ENCODE measurements at regions not wholly inside any gene's neighbourhood (a gene's known extent, or its start where the extent isn't known, plus 50 kb on each side); places are given as distances from the start of the nearest gene placed in this dataset.

DNA sequence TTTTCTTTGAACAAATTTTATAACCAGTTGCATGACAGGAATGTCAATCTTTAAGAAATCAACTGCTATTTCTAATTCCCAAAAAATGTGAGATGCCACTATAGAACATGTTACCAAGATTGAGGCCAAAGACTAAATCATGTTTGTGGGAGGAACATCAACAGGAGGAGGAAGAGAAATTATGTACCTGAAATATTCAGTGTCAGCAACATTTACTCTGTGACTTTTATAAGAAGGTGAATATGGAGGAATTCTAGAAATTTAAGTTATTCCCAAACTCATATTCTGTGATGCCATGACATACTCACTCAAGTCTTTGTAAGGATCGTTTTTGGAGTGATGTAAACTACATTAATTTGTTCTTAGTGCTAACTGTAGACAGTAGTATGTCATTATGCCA lies 408.4 kb downstream of the SH2D4B start:
- Histone ChIP-seq H3K27me3 (no peaks in the 10 kb centered on the region), H3K4me1 (peaks cover 0 to 5% (median 0%) of the 10 kb centered on the region in 4 donors), H3K27ac (replicated peaks in 1 of 4) (no peak overlapping the region), H3K9me3 (no peaks in the 10 kb centered on the region), H3K4me3 (no peak overlapping the region), H3K36me3 (no peaks in the 10 kb centered on the region)
- DNase-seq (ENCODE audit: extremely low spot score) = no peak
- intact Hi-C loops (cut with DNase I) = no loop called here
- TF ChIP-seq EP300 (IDR thresholded peaks at IDR 0.05) (no peak), CTCF (IDR thresholded peaks at IDR 0.05) (no peak), POLR2AphosphoS5 (IDR thresholded peaks at IDR 0.05) (no peak), POLR2A (IDR thresholded peaks at IDR 0.05; ENCODE audit: low read depth) (no peak)
- WGBS = 64% methylated on average over 1 of the region's 1 CpG

DNA sequence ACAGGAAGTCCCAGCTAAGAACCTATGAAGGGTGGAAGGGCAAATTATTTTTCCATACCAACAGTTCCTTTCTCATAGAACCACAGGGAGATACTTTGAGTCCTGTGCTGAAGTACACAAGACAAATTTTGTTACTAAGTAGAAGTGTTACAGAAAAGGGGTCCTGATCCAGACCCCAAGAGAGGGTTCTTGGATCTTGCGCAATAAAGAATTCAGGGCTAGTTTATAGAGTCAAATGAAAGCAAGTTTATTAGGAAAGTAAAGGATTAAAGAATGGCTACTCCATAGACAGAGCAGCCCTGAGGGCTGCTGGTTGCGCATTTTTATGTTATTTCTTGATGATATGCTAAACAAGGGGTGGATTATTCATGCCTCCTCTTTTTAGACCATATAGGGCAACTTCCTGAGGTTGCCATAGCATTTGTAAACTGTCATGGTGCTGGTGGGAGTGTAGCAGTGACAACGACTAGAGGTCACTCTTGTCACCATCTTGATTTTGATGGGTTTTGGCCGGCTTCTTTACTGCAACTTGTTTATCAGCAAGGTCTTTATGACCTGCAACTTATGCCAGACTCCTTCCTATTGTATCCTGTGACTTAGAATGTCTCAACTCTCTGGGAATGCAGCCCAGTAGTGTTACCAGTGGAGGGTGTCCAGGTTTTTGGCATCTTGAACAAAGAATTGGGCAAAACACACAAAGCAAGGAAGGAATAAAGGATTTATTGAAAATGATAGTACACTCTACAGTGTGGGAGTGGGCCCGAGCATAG lies 409.4 kb downstream of the SH2D4B start:
- TF ChIP-seq CTCF (IDR thresholded peaks at IDR 0.05) = no peak
- TF ChIP-seq POLR2AphosphoS5 (IDR thresholded peaks at IDR 0.05) = no peak
- TF ChIP-seq EP300 (IDR thresholded peaks at IDR 0.05) = no peak
- no peak for TF ChIP-seq POLR2A (IDR thresholded peaks at IDR 0.05; ENCODE audit: low read depth)
- intact Hi-C loops (cut with DNase I) = no loop called here
- no peaks in the 10 kb centered on the region for H3K36me3 ChIP-seq
- no peaks in the 10 kb centered on the region for H3K27me3 ChIP-seq
- no peak overlapping the region for H3K27ac ChIP-seq (replicated peaks in 1 of 4)
- no peak overlapping the region for H3K4me3 ChIP-seq
- DNase-seq (ENCODE audit: extremely low spot score) = no peak
- H3K9me3 ChIP-seq = no peaks in the 10 kb centered on the region
- WGBS = 83% methylated on average over 5 of the region's 5 CpGs
- peaks cover 0 to 5% (median 0%) of the 10 kb centered on the region in 4 donors for H3K4me1 ChIP-seq

DNA sequence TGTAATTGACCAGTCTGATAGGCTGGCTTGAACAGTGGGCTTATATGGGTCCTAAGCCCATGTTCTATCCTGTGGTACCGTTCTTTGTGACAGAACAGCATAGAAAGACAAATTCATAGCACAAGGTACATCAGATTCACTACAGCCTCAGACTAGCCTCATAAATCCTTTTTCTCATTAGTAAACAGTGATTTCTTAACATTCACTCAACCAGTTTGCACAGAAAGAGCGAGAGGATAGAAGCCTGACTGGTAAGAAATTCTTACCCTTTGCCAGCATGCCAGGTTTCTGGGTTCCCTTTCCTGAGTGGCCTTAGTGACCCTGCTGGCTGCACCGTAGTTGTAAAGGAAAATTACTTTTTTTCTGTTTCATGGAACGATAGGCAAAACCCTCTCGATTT lies 412.1 kb downstream of the SH2D4B start:
- DNase-seq (ENCODE audit: extremely low spot score) = no peak
- Histone ChIP-seq H3K4me3 (no peak overlapping the region), H3K36me3 (no peaks in the 10 kb centered on the region), H3K27me3 (no peaks in the 10 kb centered on the region), H3K27ac (replicated peaks in 1 of 4) (no peak overlapping the region), H3K4me1 (peaks cover 0 to 5% (median 0%) of the 10 kb centered on the region in 4 donors), H3K9me3 (no peaks in the 10 kb centered on the region)
- TF ChIP-seq POLR2A (IDR thresholded peaks at IDR 0.05; ENCODE audit: low read depth) (no peak), CTCF (IDR thresholded peaks at IDR 0.05) (no peak), POLR2AphosphoS5 (IDR thresholded peaks at IDR 0.05) (no peak), EP300 (IDR thresholded peaks at IDR 0.05) (no peak)
- intact Hi-C loops (cut with DNase I) = no loop called here
- WGBS = 83% methylated on average over 5 of the region's 5 CpGs

GRCh38 chr10:80952436-80952835 lies 414.7 kb downstream of the SH2D4B start:
- intact Hi-C loops (cut with DNase I) = no loop called here
- no peaks in the 10 kb centered on the region for H3K9me3 ChIP-seq
- no peak for DNase-seq (ENCODE audit: extremely low spot score)
- no peaks in the 10 kb centered on the region for H3K36me3 ChIP-seq
- no peak overlapping the region for H3K27ac ChIP-seq (replicated peaks in 1 of 4)
- no peak overlapping the region for H3K4me3 ChIP-seq
- 89% methylated on average over 7 of the region's 7 CpGs for WGBS
- H3K27me3 ChIP-seq = no peaks in the 10 kb centered on the region
- TF ChIP-seq POLR2AphosphoS5 (IDR thresholded peaks at IDR 0.05) = no peak
- no peak for TF ChIP-seq CTCF (IDR thresholded peaks at IDR 0.05)
- no peak for TF ChIP-seq POLR2A (IDR thresholded peaks at IDR 0.05; ENCODE audit: low read depth)
- no peak for TF ChIP-seq EP300 (IDR thresholded peaks at IDR 0.05)
- no peaks in the 10 kb centered on the region for H3K4me1 ChIP-seq

- Histone ChIP-seq H3K36me3 (no peaks in the 10 kb centered on the region), H3K9me3 (no peaks in the 10 kb centered on the region), H3K27me3 (no peaks in the 10 kb centered on the region), H3K4me3 (no peak overlapping the region), H3K4me1 (no peaks in the 10 kb centered on the region), H3K27ac (replicated peaks in 1 of 4) (no peak overlapping the region)
- WGBS = 77% methylated on average over 4 of the region's 4 CpGs
- no peak for TF ChIP-seq EP300 (IDR thresholded peaks at IDR 0.05)
- TF ChIP-seq CTCF (IDR thresholded peaks at IDR 0.05) = no peak
- no peak for TF ChIP-seq POLR2A (IDR thresholded peaks at IDR 0.05; ENCODE audit: low read depth)
- TF ChIP-seq POLR2AphosphoS5 (IDR thresholded peaks at IDR 0.05) = no peak
- no peak for DNase-seq (ENCODE audit: extremely low spot score)
- intact Hi-C loops (cut with DNase I) = no loop called here
These were observed 419.5 kb downstream of the SH2D4B start for GRCh38 chr10:80957161-80957560.

Measured in esophagus muscularis mucosa (tissue), 4 donors.